WTC11 (cell line): ENCODE measurements at regions not wholly inside any gene's neighbourhood (a gene's known extent, or its start where the extent isn't known, plus 50 kb on each side); places are given as distances from the start of the nearest gene placed in this dataset.

Experiments used
- CTCF ChIP-seq: fragments of 200-600 bp; IDR thresholded peaks from 2 replicates; pipeline ENCODE4 v1.8.0; 2022; ENCODE audit warnings: antibody characterized with exemption
- NFYB ChIP-seq: sonication (generic); formaldehyde crosslinking; conservative IDR thresholded peaks from 2 replicates; pipeline ENCODE4 v1.8.0; 2022; ENCODE audit warnings: low read depth, missing genetic modification reagents
- SP1 ChIP-seq: sonication (generic); formaldehyde crosslinking; conservative IDR thresholded peaks from 2 replicates; pipeline ENCODE4 v1.8.1; 2022; ENCODE audit warnings: missing genetic modification reagents
- USF1 ChIP-seq: sonication (generic); formaldehyde crosslinking; IDR thresholded peaks from 2 replicates; pipeline ENCODE4 v1.8.0; 2022; ENCODE audit warnings: mild to moderate bottlenecking, missing genetic modification reagents
- ZNF121 ChIP-seq: sonication (generic); formaldehyde crosslinking; IDR thresholded peaks from 2 replicates; pipeline ENCODE4 v1.8.0; 2023; ENCODE audit warnings: missing genetic modification reagents

- no peak for TF ChIP-seq CTCF
- TF ChIP-seq ZNF121: no peak
- no peak for TF ChIP-seq USF1
- no peak for TF ChIP-seq SP1 (CRISPR knock-in tag)
- TF ChIP-seq NFYB (CRISPR knock-in tag): no peak
Measured at GRCh38 chr10:33968983-33969382, 634.5 kb upstream of the NRP1 start.
